CD4-positive, CD25-positive, alpha-beta regulatory T cell (primary cell): ENCODE measurements at regions not wholly inside any gene's neighbourhood (a gene's known extent, or its start where the extent isn't known, plus 50 kb on each side); places are given as distances from the start of the nearest gene placed in this dataset.
A peak's percentile ranks its signal among the peaks of the same experiment; 100 is the strongest.

ENCODE experiments used
- ATAC-seq, 2 donors: fragments of 150-1000 bp; cut with Tn5 transposase; one replicate each; pipeline ENCODE4 v1.10.0; 2021; ENCODE audit warnings: low read depth in 2 of 2, moderate number of reproducible peaks in 2 of 2, moderate library complexity in 1 of 2
- DNase-seq, 3 donors: peaks; one replicate each; pipeline versions ENCODE4 v3.0.0 to v3.0.0-alpha.2; 2012 to 2022; ENCODE audit warnings: mixed read lengths in 1 of 3
- H3K27ac ChIP-seq: one replicate; pipeline ENCODE4 v1.7.0; 2013; ENCODE audit warnings: mild to moderate bottlenecking, low read length; ENCODE audit not compliant: insufficient read depth, poor library complexity, severe bottlenecking
- H3K27me3 ChIP-seq: one replicate; pipeline ENCODE4 v1.7.0; 2013; ENCODE audit warnings: low read length; ENCODE audit not compliant: control insufficient read depth, insufficient read depth
- H3K36me3 ChIP-seq: one replicate; pipeline ENCODE4 v1.7.0; 2013; ENCODE audit warnings: mild to moderate bottlenecking, low read length, moderate library complexity; ENCODE audit not compliant: control insufficient read depth, insufficient read depth
- H3K4me1 ChIP-seq: 2 replicates; pipeline ENCODE4 v1.7.0; 2013; ENCODE audit warnings: mild to moderate bottlenecking, low read length; ENCODE audit not compliant: insufficient read depth, control insufficient read depth, poor library complexity, severe bottlenecking
- H3K4me3 ChIP-seq: one replicate; pipeline ENCODE4 v1.7.0; 2013; ENCODE audit warnings: low read depth, mild to moderate bottlenecking, low read length, moderate library complexity
- H3K9me3 ChIP-seq, 2 experiments: 1 replicate in 1 of 2; 2 replicates in 1 of 2; pipeline ENCODE4 v1.7.0; 2013; ENCODE audit warnings: low read length in 2 of 2, mild to moderate bottlenecking in 1 of 2, moderate library complexity in 1 of 2; ENCODE audit not compliant: control insufficient read depth in 2 of 2
- H3K27ac Mint-ChIP-seq, 3 donors: one replicate each; pipeline ENCODE4 v1.8.0; 2020 to 2022; ENCODE audit warnings: mild to moderate bottlenecking in 3 of 3, mixed read lengths in 3 of 3, moderate library complexity in 2 of 3
- H3K27me3 Mint-ChIP-seq: one replicate; pipeline ENCODE4 v1.8.0; 2022; ENCODE audit warnings: mild to moderate bottlenecking, mixed read lengths
- H3K36me3 Mint-ChIP-seq: one replicate; pipeline ENCODE4 v1.8.0; 2020; ENCODE audit warnings: mixed read lengths
- H3K4me1 Mint-ChIP-seq, 4 donors: one replicate each; pipeline ENCODE4 v1.8.0; 2020 to 2022; ENCODE audit warnings: mixed read lengths in 4 of 4, mild to moderate bottlenecking in 1 of 4
- H3K4me3 Mint-ChIP-seq, 4 donors: one replicate each; pipeline ENCODE4 v1.8.0; 2020 to 2022; ENCODE audit warnings: mild to moderate bottlenecking in 4 of 4, mixed read lengths in 4 of 4, moderate library complexity in 3 of 4
- H3K9me3 Mint-ChIP-seq, 7 donors: one replicate each; pipeline ENCODE4 v1.8.0; 2020 to 2022; ENCODE audit warnings: mixed read lengths in 7 of 7, mild to moderate bottlenecking in 3 of 7, moderate library complexity in 2 of 7

- H3K36me3 Mint-ChIP-seq, result no peaks in the 10 kb centered on the region
- H3K9me3 Mint-ChIP-seq, result peaks cover 0 to 7% (median 5%) of the 10 kb centered on the region in 7 donors
- peak overlapping the region in 1 of 3 donors; percentile 7 for H3K27ac Mint-ChIP-seq
- no peak overlapping the region for H3K27ac ChIP-seq
- H3K36me3 ChIP-seq, result no peaks in the 10 kb centered on the region
- no peak for ATAC-seq
- no peak overlapping the region for H3K4me3 ChIP-seq
- no peaks in the 10 kb centered on the region for H3K4me1 Mint-ChIP-seq
- no peaks in the 10 kb centered on the region for H3K4me1 ChIP-seq
- no peaks in the 10 kb centered on the region for H3K27me3 ChIP-seq
- no peaks in the 10 kb centered on the region for H3K9me3 ChIP-seq
- no peak overlapping the region for H3K4me3 Mint-ChIP-seq
- DNase-seq, result no peak
- H3K27me3 Mint-ChIP-seq, result no peaks in the 10 kb centered on the region
Measured at GRCh38 chr5:98031496-98031895, 742.0 kb upstream of the RGMB start.

- Histone ChIP-seq H3K27ac (no peak overlapping the region), H3K36me3 (no peaks in the 10 kb centered on the region), H3K9me3 (no peaks in the 10 kb centered on the region), H3K4me3 (no peak overlapping the region), H3K4me1 (no peaks in the 10 kb centered on the region), H3K27me3 (no peaks in the 10 kb centered on the region)
- ATAC-seq (no peak), DNase-seq (no peak)
- H3K36me3 Mint-ChIP-seq, result no peaks in the 10 kb centered on the region
- no peaks in the 10 kb centered on the region for H3K27me3 Mint-ChIP-seq
- H3K9me3 Mint-ChIP-seq, result peaks cover 0 to 6% (median 5%) of the 10 kb centered on the region in 7 donors
- no peak overlapping the region for H3K27ac Mint-ChIP-seq
- no peak overlapping the region for H3K4me3 Mint-ChIP-seq
- no peaks in the 10 kb centered on the region for H3K4me1 Mint-ChIP-seq
Measured at GRCh38 chr5:98031926-98032325, 741.5 kb upstream of the RGMB start.

- Histone ChIP-seq H3K9me3 (no peaks in the 10 kb centered on the region), H3K4me1 (no peaks in the 10 kb centered on the region), H3K27ac (no peak overlapping the region), H3K4me3 (no peak overlapping the region), H3K36me3 (no peaks in the 10 kb centered on the region), H3K27me3 (no peaks in the 10 kb centered on the region)
- DNase-seq (no peak), ATAC-seq (no peak)
- no peaks in the 10 kb centered on the region for H3K27me3 Mint-ChIP-seq
- no peak overlapping the region for H3K4me3 Mint-ChIP-seq
- H3K27ac Mint-ChIP-seq, result no peak overlapping the region
- H3K4me1 Mint-ChIP-seq, result no peaks in the 10 kb centered on the region
- H3K9me3 Mint-ChIP-seq, result peaks cover 0 to 5% (median 0%) of the 10 kb centered on the region in 7 donors
- no peaks in the 10 kb centered on the region for H3K36me3 Mint-ChIP-seq
Measured at GRCh38 chr5:98041661-98042060, 731.8 kb upstream of the RGMB start.

- Histone ChIP-seq H3K36me3 (no peaks in the 10 kb centered on the region), H3K4me1 (no peaks in the 10 kb centered on the region), H3K9me3 (no peaks in the 10 kb centered on the region), H3K27me3 (no peaks in the 10 kb centered on the region), H3K4me3 (no peak overlapping the region), H3K27ac (no peak overlapping the region)
- no peak overlapping the region for H3K4me3 Mint-ChIP-seq
- no peak overlapping the region for H3K27ac Mint-ChIP-seq
- ATAC-seq (no peak), DNase-seq (no peak)
- H3K9me3 Mint-ChIP-seq, result peaks cover 0 to 5% (median 0%) of the 10 kb centered on the region in 7 donors
- H3K27me3 Mint-ChIP-seq, result no peaks in the 10 kb centered on the region
- no peaks in the 10 kb centered on the region for H3K36me3 Mint-ChIP-seq
- H3K4me1 Mint-ChIP-seq, result no peaks in the 10 kb centered on the region
Measured at GRCh38 chr5:98042521-98042920, 730.9 kb upstream of the RGMB start.

- H3K36me3 Mint-ChIP-seq, result no peaks in the 10 kb centered on the region
- Histone ChIP-seq H3K36me3 (no peaks in the 10 kb centered on the region), H3K27ac (no peak overlapping the region), H3K4me1 (no peaks in the 10 kb centered on the region), H3K27me3 (no peaks in the 10 kb centered on the region), H3K9me3 (no peaks in the 10 kb centered on the region), H3K4me3 (no peak overlapping the region)
- ATAC-seq (no peak), DNase-seq (no peak)
- H3K4me3 Mint-ChIP-seq, result no peak overlapping the region
- H3K9me3 Mint-ChIP-seq, result peaks cover 0 to 5% (median 0%) of the 10 kb centered on the region in 7 donors
- H3K27ac Mint-ChIP-seq, result no peak overlapping the region
- H3K27me3 Mint-ChIP-seq, result no peaks in the 10 kb centered on the region
- no peaks in the 10 kb centered on the region for H3K4me1 Mint-ChIP-seq
Measured at GRCh38 chr5:98042961-98043360, 730.5 kb upstream of the RGMB start.

- Mint-ChIP-seq H3K9me3 (peaks cover 0 to 4% (median 0%) of the 10 kb centered on the region in 7 donors), H3K4me1 (no peaks in the 10 kb centered on the region), H3K4me3 (no peak overlapping the region), H3K27ac (no peak overlapping the region), H3K36me3 (no peaks in the 10 kb centered on the region), H3K27me3 (no peaks in the 10 kb centered on the region)
- H3K4me1 ChIP-seq, result no peaks in the 10 kb centered on the region
- DNase-seq, result no peak
- no peaks in the 10 kb centered on the region for H3K27me3 ChIP-seq
- no peaks in the 10 kb centered on the region for H3K36me3 ChIP-seq
- H3K9me3 ChIP-seq, result no peaks in the 10 kb centered on the region
- ATAC-seq, result no peak
- H3K27ac ChIP-seq, result no peak overlapping the region
- H3K4me3 ChIP-seq, result no peak overlapping the region
Measured at GRCh38 chr5:98050583-98050982, 722.9 kb upstream of the RGMB start.

- no peak overlapping the region for H3K4me3 ChIP-seq
- peaks cover 0 to 4% (median 0%) of the 10 kb centered on the region in 7 donors for H3K9me3 Mint-ChIP-seq
- no peak overlapping the region for H3K4me3 Mint-ChIP-seq
- H3K36me3 ChIP-seq, result no peaks in the 10 kb centered on the region
- H3K27me3 ChIP-seq, result no peaks in the 10 kb centered on the region
- no peak overlapping the region for H3K27ac ChIP-seq
- ATAC-seq, result no peak
- no peaks in the 10 kb centered on the region for H3K9me3 ChIP-seq
- no peaks in the 10 kb centered on the region for H3K27me3 Mint-ChIP-seq
- H3K36me3 Mint-ChIP-seq, result no peaks in the 10 kb centered on the region
- H3K4me1 ChIP-seq, result no peaks in the 10 kb centered on the region
- H3K27ac Mint-ChIP-seq, result no peak overlapping the region
- DNase-seq, result no peak
- H3K4me1 Mint-ChIP-seq, result no peaks in the 10 kb centered on the region
Measured at GRCh38 chr5:98053170-98053569, 720.3 kb upstream of the RGMB start.

GRCh38 chr5:98060148-98060547 is 713.3 kb upstream of the RGMB start:
- DNase-seq (no peak), ATAC-seq (no peak)
- H3K4me1 ChIP-seq, result no peaks in the 10 kb centered on the region
- H3K36me3 ChIP-seq, result no peaks in the 10 kb centered on the region
- Mint-ChIP-seq H3K36me3 (no peaks in the 10 kb centered on the region), H3K9me3 (no peaks in the 10 kb centered on the region), H3K4me3 (no peak overlapping the region), H3K27me3 (no peaks in the 10 kb centered on the region), H3K27ac (no peak overlapping the region), H3K4me1 (no peaks in the 10 kb centered on the region)
- H3K9me3 ChIP-seq, result no peaks in the 10 kb centered on the region
- no peaks in the 10 kb centered on the region for H3K27me3 ChIP-seq
- H3K4me3 ChIP-seq, result no peak overlapping the region
- no peak overlapping the region for H3K27ac ChIP-seq
